SK-N-SH treated with all-trans-retinoic acid at 6 μM for 48 hours (cell line): ENCODE measurements at regions not wholly inside any gene's neighbourhood (a gene's known extent, or its start where the extent isn't known, plus 50 kb on each side); places are given as distances from the start of the nearest gene placed in this dataset.

Experiments used
- ATAC-seq: fragments of 200-7000 bp; cut with Tn5 transposase; 3 replicates; pipeline ENCODE4 v1.9.1; 2020; ENCODE audit warnings: mild to moderate bottlenecking, moderate library complexity
- ARNTL ChIP-seq: fragments of 450-650 bp; formaldehyde crosslinking; IDR thresholded peaks from 2 replicates; pipeline ENCODE4 v1.5.0; 2020; ENCODE audit warnings: low read depth, mild to moderate bottlenecking, moderate library complexity, borderline replicate concordance
- BACH2 ChIP-seq: fragments of 250-450 bp; sonication (Bioruptor Pico); IDR thresholded peaks from 2 replicates; pipeline ENCODE4 v1.9.0; 2021; ENCODE audit warnings: mild to moderate bottlenecking, borderline replicate concordance
- CSDC2 ChIP-seq: fragments of 250-450 bp; sonication (Bioruptor Pico); IDR thresholded peaks from 2 replicates; pipeline ENCODE4 v1.5.0; 2020; ENCODE audit warnings: mild to moderate bottlenecking, moderate library complexity
- ESRRG ChIP-seq: fragments of 250-450 bp; sonication (Bioruptor Pico); IDR thresholded peaks from 2 replicates; pipeline ENCODE4 v1.6.1; 2021; ENCODE audit warnings: mild to moderate bottlenecking
- GLIS3 ChIP-seq: fragments of 250-450 bp; sonication (Bioruptor Pico); IDR thresholded peaks from 2 replicates; pipeline ENCODE4 v1.5.0; 2020; ENCODE audit warnings: mild to moderate bottlenecking, moderate library complexity
- OSR1 ChIP-seq: fragments of 250-450 bp; sonication (Bioruptor Pico); IDR thresholded peaks from 2 replicates; pipeline ENCODE4 v1.8.0; 2022; ENCODE audit warnings: moderate library complexity, mild to moderate bottlenecking, inconsistent platforms
- PPARA ChIP-seq: fragments of 250-450 bp; sonication (Bioruptor Pico); IDR thresholded peaks from 2 replicates; pipeline ENCODE4 v1.5.0; 2020; ENCODE audit warnings: mild to moderate bottlenecking, borderline replicate concordance
- RARB ChIP-seq: fragments of 250-450 bp; sonication (Bioruptor Pico); IDR thresholded peaks from 2 replicates; pipeline ENCODE4 v1.8.0; 2021; ENCODE audit warnings: mild to moderate bottlenecking, moderate library complexity
- SNAI2 ChIP-seq: fragments of 250-450 bp; sonication (Bioruptor Pico); IDR thresholded peaks from 2 replicates; pipeline ENCODE4 v1.5.0; 2020; ENCODE audit warnings: mild to moderate bottlenecking, moderate library complexity
- TCF4 ChIP-seq: fragments of 250-450 bp; sonication (Bioruptor Pico); IDR thresholded peaks from 2 replicates; pipeline ENCODE4 v1.8.0; 2021; ENCODE audit warnings: mild to moderate bottlenecking, moderate library complexity, borderline replicate concordance
- TOX ChIP-seq: fragments of 250-450 bp; sonication (Bioruptor Pico); IDR thresholded peaks from 2 replicates; pipeline ENCODE4 v1.8.0; 2021; ENCODE audit warnings: mild to moderate bottlenecking, moderate library complexity, borderline replicate concordance
- ZC3H10 ChIP-seq: fragments of 250-450 bp; sonication (Bioruptor Pico); IDR thresholded peaks from 2 replicates; pipeline ENCODE4 v1.5.1; 2021; ENCODE audit warnings: mild to moderate bottlenecking, moderate library complexity
- ZFP3 ChIP-seq: fragments of 250-450 bp; sonication (Bioruptor Pico); IDR thresholded peaks from 2 replicates; pipeline ENCODE4 v1.5.0; 2020; ENCODE audit warnings: mild to moderate bottlenecking, moderate library complexity
- ZFP30 ChIP-seq: fragments of 450-650 bp; formaldehyde crosslinking; IDR thresholded peaks from 2 replicates; pipeline ENCODE4 v1.5.0; 2022; ENCODE audit warnings: mild to moderate bottlenecking, moderate library complexity
- ZNF565 ChIP-seq: fragments of 450-650 bp; formaldehyde crosslinking; conservative IDR thresholded peaks from 2 replicates; pipeline ENCODE4 v1.5.0; 2020; ENCODE audit warnings: low read depth, mild to moderate bottlenecking, moderate library complexity
- ZNF70 ChIP-seq: fragments of 450-650 bp; formaldehyde crosslinking; IDR thresholded peaks from 2 replicates; pipeline ENCODE4 v1.5.0; 2020; ENCODE audit warnings: mild to moderate bottlenecking, moderate library complexity
- ZNF8 ChIP-seq: fragments of 450-650 bp; formaldehyde crosslinking; IDR thresholded peaks from 2 replicates; pipeline ENCODE4 v1.5.0; 2020; ENCODE audit warnings: mild to moderate bottlenecking, moderate library complexity
- TF ChIP-seq, protein P1 (sequence below): fragments of 250-450 bp; sonication (Bioruptor Pico); IDR thresholded peaks from 2 replicates; pipeline ENCODE4 v1.8.0; 2020; ENCODE audit warnings: mild to moderate bottlenecking, moderate library complexity, borderline replicate concordance
- TF ChIP-seq, protein P2 (sequence below): fragments of 250-450 bp; sonication (Bioruptor Pico); IDR thresholded peaks from 2 replicates; pipeline ENCODE4 v1.5.1; 2020; ENCODE audit warnings: low read depth, mild to moderate bottlenecking, moderate library complexity
- TF ChIP-seq, protein P3 (sequence below): fragments of 250-450 bp; sonication (Bioruptor Pico); IDR thresholded peaks from 2 replicates; pipeline ENCODE4 v1.5.0; 2020; ENCODE audit warnings: mild to moderate bottlenecking, moderate library complexity
- TF ChIP-seq, protein P4 (sequence below): fragments of 250-450 bp; sonication (Bioruptor Pico); IDR thresholded peaks from 2 replicates; pipeline ENCODE4 v1.8.0; 2021; ENCODE audit warnings: low read depth, mild to moderate bottlenecking, moderate library complexity, borderline replicate concordance
- TF ChIP-seq, protein P5 (sequence below): fragments of 250-450 bp; sonication (Bioruptor Pico); IDR thresholded peaks from 2 replicates; pipeline ENCODE4 v1.5.1; 2021; ENCODE audit warnings: mild to moderate bottlenecking, moderate library complexity

DNA sequence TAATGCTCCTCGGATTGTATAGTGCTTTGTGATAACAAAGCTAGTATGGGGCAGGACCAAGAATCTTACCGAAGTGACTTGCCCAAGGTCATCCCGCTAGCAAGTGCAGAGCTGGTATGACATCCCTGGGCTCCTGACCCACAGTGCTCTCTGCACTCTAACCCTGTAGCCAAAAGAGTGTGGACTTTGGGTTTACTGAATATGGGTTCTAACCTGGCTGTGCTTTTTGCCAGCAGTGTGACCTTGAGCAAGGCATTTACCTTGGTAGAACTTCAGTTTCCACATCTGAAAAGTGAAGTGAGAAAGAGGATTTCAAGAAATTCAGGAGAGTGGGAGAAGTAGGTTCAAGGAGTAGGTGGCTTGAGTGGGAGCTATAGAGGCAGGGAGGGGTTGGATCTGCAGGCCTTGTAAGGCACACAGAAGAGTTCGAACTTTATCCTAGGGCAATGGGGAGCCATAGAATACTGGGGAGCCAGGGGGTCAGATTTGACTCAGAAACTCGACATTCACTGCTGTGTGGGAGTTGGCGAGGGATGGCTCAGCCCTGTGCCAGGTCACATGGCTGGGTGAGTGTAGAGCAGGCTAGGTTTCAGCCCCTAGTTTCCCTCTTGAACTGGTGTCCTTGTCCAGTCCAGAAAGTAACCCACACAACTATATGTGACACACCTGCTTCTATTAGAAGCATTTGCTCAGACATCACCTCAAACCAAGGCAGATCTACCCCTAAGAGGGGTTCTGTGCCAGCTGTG lies 91.9 kb downstream of the RPLP1 start:
- no peak for ATAC-seq
- TF ChIP-seq CSDC2 (no peak), ESRRG (CRISPR knock-in tag) (no peak), PPARA (CRISPR knock-in tag) (no peak), OSR1 (CRISPR knock-in tag) (no peak), ARNTL (no peak), ZNF8 (no peak), BACH2 (CRISPR knock-in tag) (no peak), ZFP30 (no peak), GLIS3 (no peak), ZNF565 (CRISPR knock-in tag) (no peak), TOX (CRISPR knock-in tag) (no peak), TCF4 (CRISPR knock-in tag) (no peak), RARB (CRISPR knock-in tag) (no peak), ZNF70 (CRISPR knock-in tag) (no peak), ZFP3 (CRISPR knock-in tag) (no peak)
- TF ChIP-seq, protein P1, sequence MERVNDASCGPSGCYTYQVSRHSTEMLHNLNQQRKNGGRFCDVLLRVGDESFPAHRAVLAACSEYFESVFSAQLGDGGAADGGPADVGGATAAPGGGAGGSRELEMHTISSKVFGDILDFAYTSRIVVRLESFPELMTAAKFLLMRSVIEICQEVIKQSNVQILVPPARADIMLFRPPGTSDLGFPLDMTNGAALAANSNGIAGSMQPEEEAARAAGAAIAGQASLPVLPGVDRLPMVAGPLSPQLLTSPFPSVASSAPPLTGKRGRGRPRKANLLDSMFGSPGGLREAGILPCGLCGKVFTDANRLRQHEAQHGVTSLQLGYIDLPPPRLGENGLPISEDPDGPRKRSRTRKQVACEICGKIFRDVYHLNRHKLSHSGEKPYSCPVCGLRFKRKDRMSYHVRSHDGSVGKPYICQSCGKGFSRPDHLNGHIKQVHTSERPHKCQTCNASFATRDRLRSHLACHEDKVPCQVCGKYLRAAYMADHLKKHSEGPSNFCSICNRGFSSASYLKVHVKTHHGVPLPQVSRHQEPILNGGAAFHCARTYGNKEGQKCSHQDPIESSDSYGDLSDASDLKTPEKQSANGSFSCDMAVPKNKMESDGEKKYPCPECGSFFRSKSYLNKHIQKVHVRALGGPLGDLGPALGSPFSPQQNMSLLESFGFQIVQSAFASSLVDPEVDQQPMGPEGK (CRISPR knock-in tag): no peak
- TF ChIP-seq, protein P2, sequence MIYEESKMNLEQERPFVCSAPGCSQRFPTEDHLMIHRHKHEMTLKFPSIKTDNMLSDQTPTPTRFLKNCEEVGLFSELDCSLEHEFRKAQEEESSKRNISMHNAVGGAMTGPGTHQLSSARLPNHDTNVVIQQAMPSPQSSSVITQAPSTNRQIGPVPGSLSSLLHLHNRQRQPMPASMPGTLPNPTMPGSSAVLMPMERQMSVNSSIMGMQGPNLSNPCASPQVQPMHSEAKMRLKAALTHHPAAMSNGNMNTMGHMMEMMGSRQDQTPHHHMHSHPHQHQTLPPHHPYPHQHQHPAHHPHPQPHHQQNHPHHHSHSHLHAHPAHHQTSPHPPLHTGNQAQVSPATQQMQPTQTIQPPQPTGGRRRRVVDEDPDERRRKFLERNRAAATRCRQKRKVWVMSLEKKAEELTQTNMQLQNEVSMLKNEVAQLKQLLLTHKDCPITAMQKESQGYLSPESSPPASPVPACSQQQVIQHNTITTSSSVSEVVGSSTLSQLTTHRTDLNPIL (CRISPR knock-in tag): no peak
- TF ChIP-seq, protein P3, sequence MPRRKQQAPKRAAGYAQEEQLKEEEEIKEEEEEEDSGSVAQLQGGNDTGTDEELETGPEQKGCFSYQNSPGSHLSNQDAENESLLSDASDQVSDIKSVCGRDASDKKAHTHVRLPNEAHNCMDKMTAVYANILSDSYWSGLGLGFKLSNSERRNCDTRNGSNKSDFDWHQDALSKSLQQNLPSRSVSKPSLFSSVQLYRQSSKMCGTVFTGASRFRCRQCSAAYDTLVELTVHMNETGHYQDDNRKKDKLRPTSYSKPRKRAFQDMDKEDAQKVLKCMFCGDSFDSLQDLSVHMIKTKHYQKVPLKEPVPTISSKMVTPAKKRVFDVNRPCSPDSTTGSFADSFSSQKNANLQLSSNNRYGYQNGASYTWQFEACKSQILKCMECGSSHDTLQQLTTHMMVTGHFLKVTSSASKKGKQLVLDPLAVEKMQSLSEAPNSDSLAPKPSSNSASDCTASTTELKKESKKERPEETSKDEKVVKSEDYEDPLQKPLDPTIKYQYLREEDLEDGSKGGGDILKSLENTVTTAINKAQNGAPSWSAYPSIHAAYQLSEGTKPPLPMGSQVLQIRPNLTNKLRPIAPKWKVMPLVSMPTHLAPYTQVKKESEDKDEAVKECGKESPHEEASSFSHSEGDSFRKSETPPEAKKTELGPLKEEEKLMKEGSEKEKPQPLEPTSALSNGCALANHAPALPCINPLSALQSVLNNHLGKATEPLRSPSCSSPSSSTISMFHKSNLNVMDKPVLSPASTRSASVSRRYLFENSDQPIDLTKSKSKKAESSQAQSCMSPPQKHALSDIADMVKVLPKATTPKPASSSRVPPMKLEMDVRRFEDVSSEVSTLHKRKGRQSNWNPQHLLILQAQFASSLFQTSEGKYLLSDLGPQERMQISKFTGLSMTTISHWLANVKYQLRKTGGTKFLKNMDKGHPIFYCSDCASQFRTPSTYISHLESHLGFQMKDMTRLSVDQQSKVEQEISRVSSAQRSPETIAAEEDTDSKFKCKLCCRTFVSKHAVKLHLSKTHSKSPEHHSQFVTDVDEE: no peak
- TF ChIP-seq, protein P4, sequence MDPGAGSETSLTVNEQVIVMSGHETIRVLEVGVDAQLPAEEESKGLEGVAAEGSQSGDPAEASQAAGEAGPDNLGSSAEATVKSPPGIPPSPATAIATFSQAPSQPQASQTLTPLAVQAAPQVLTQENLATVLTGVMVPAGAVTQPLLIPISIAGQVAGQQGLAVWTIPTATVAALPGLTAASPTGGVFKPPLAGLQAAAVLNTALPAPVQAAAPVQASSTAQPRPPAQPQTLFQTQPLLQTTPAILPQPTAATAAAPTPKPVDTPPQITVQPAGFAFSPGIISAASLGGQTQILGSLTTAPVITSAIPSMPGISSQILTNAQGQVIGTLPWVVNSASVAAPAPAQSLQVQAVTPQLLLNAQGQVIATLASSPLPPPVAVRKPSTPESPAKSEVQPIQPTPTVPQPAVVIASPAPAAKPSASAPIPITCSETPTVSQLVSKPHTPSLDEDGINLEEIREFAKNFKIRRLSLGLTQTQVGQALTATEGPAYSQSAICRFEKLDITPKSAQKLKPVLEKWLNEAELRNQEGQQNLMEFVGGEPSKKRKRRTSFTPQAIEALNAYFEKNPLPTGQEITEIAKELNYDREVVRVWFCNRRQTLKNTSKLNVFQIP (CRISPR knock-in tag): no peak

DNA sequence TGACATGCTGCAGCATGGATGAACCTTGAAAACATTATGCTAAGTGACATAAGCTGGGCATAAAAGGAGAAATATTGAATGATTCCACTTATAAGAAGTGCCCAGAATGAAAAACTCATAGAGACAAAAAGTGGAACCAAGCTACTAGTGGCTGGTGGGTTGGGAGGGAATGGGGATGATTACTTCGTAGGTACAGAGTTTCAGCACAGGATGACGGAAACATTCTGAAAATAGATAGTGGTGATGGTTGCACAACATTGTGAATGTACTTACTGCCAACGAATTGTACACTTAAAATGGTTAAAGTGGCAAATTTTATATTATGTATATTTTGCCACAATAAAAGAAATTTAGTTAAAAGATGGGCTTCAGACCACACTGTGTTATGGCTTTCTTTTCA lies 93.6 kb downstream of the RPLP1 start:
- ATAC-seq: no peak
- no peak for TF ChIP-seq ESRRG (CRISPR knock-in tag)
- TF ChIP-seq, protein P2 (CRISPR knock-in tag): no peak
- TF ChIP-seq, protein P5, sequence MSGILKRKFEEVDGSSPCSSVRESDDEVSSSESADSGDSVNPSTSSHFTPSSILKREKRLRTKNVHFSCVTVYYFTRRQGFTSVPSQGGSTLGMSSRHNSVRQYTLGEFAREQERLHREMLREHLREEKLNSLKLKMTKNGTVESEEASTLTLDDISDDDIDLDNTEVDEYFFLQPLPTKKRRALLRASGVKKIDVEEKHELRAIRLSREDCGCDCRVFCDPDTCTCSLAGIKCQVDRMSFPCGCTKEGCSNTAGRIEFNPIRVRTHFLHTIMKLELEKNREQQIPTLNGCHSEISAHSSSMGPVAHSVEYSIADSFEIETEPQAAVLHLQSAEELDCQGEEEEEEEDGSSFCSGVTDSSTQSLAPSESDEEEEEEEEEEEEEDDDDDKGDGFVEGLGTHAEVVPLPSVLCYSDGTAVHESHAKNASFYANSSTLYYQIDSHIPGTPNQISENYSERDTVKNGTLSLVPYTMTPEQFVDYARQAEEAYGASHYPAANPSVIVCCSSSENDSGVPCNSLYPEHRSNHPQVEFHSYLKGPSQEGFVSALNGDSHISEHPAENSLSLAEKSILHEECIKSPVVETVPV (CRISPR knock-in tag): no peak
- TF ChIP-seq TOX (CRISPR knock-in tag): no peak
- TF ChIP-seq RARB (CRISPR knock-in tag): no peak
- no peak for TF ChIP-seq ZNF565 (CRISPR knock-in tag)
- no peak for TF ChIP-seq ZC3H10 (CRISPR knock-in tag)
- TF ChIP-seq BACH2 (CRISPR knock-in tag): no peak
- no peak for TF ChIP-seq ZNF70 (CRISPR knock-in tag)
- TF ChIP-seq, protein P1 (CRISPR knock-in tag): no peak
- TF ChIP-seq OSR1 (CRISPR knock-in tag): no peak
- TF ChIP-seq TCF4 (CRISPR knock-in tag): no peak
- no peak for TF ChIP-seq CSDC2
- TF ChIP-seq, protein P3: no peak
- no peak for TF ChIP-seq ARNTL
- no peak for TF ChIP-seq SNAI2 (CRISPR knock-in tag)
- no peak for TF ChIP-seq PPARA (CRISPR knock-in tag)
- TF ChIP-seq GLIS3: no peak
- TF ChIP-seq ZFP30: no peak
